Activated naive CD8-positive, alpha-beta T cell treated with anti-CD3 and anti-CD28 coated beads, Interleukin-2, amount 10 ng/mL, durations not matched to agents 7 days and 5 days (primary cell): ENCODE measurements at regions not wholly inside any gene's neighbourhood (a gene's known extent, or its start where the extent isn't known, plus 50 kb on each side); places are given as distances from the start of the nearest gene placed in this dataset.

ENCODE experiments used
- ATAC-seq: fragments of 150-1000 bp; cut with Tn5 transposase; one replicate; pipeline ENCODE4 v1.10.0; 2021; ENCODE audit warnings: low read depth, moderate library complexity
- POLR2A ChIA-PET: fragments of 350-600 bp; sonication (Branson Sonifier 250); formaldehyde crosslinking; loops from one replicate; lab custom pipeline; 2021; ENCODE audit warnings: antibody characterized with exemption; lab: Charles Lee
- DNase-seq: peaks from one replicate; pipeline ENCODE4 v3.0.0; 2021
- H3K27ac Mint-ChIP-seq: one replicate; pipeline ENCODE4 v1.8.0; 2022; ENCODE audit warnings: mild to moderate bottlenecking, mixed read lengths
- H3K27me3 Mint-ChIP-seq: one replicate; pipeline ENCODE4 v1.8.0; 2022; ENCODE audit warnings: mild to moderate bottlenecking, moderate library complexity, mixed read lengths
- H3K36me3 Mint-ChIP-seq: one replicate; pipeline ENCODE4 v1.8.0; 2021; ENCODE audit warnings: mild to moderate bottlenecking, mixed read lengths
- H3K4me1 Mint-ChIP-seq: one replicate; pipeline ENCODE4 v1.8.0; 2021; ENCODE audit warnings: mixed read lengths
- H3K4me3 Mint-ChIP-seq: one replicate; pipeline ENCODE4 v1.8.0; 2022; ENCODE audit warnings: mild to moderate bottlenecking, moderate library complexity, mixed read lengths
- H3K9me3 Mint-ChIP-seq: one replicate; pipeline ENCODE4 v1.8.0; 2021; ENCODE audit warnings: mixed read lengths

GRCh38 chr3:76969471-76969870, 70.4 kb upstream of the ROBO2 start:
- H3K27ac Mint-ChIP-seq = no peak overlapping the region
- no peak for ATAC-seq
- POLR2A ChIA-PET = no interaction called here
- H3K4me1 Mint-ChIP-seq = no peaks in the 10 kb centered on the region
- H3K36me3 Mint-ChIP-seq = no peaks in the 10 kb centered on the region
- no peak for DNase-seq
- H3K9me3 Mint-ChIP-seq = peaks cover 2% of the 10 kb centered on the region
- no peaks in the 10 kb centered on the region for H3K27me3 Mint-ChIP-seq
- no peak overlapping the region for H3K4me3 Mint-ChIP-seq

GRCh38 chr3:76969996-76970615, 69.8 kb upstream of the ROBO2 start:
- DNase-seq (no peak), ATAC-seq (no peak)
- Mint-ChIP-seq H3K9me3 (peaks cover 2% of the 10 kb centered on the region), H3K4me1 (no peaks in the 10 kb centered on the region), H3K27ac (no peak overlapping the region), H3K27me3 (no peaks in the 10 kb centered on the region), H3K36me3 (no peaks in the 10 kb centered on the region), H3K4me3 (no peak overlapping the region)
- POLR2A ChIA-PET = no interaction called here

- no peak overlapping the region for H3K27ac Mint-ChIP-seq
- no peak for ATAC-seq
- DNase-seq = no peak
- H3K36me3 Mint-ChIP-seq = no peaks in the 10 kb centered on the region
- no peaks in the 10 kb centered on the region for H3K4me1 Mint-ChIP-seq
- POLR2A ChIA-PET = no interaction called here
- H3K4me3 Mint-ChIP-seq = no peak overlapping the region
- H3K27me3 Mint-ChIP-seq = no peaks in the 10 kb centered on the region
- H3K9me3 Mint-ChIP-seq = no peaks in the 10 kb centered on the region
Observed at GRCh38 chr3:76972624-76973296, 67.1 kb upstream of the ROBO2 start.

- H3K4me3 Mint-ChIP-seq = no peak overlapping the region
- no peaks in the 10 kb centered on the region for H3K27me3 Mint-ChIP-seq
- ATAC-seq (no peak), DNase-seq (no peak)
- POLR2A ChIA-PET = no interaction called here
- H3K36me3 Mint-ChIP-seq = no peaks in the 10 kb centered on the region
- no peaks in the 10 kb centered on the region for H3K4me1 Mint-ChIP-seq
- H3K27ac Mint-ChIP-seq = no peak overlapping the region
- no peaks in the 10 kb centered on the region for H3K9me3 Mint-ChIP-seq
Observed at GRCh38 chr3:76976996-76977395, 62.9 kb upstream of the ROBO2 start.

GRCh38 chr3:76985645-76986044, 54.3 kb upstream of the ROBO2 start:
- Mint-ChIP-seq H3K36me3 (no peaks in the 10 kb centered on the region), H3K27ac (no peak overlapping the region), H3K27me3 (no peaks in the 10 kb centered on the region), H3K4me3 (no peak overlapping the region), H3K4me1 (no peaks in the 10 kb centered on the region), H3K9me3 (no peaks in the 10 kb centered on the region)
- ATAC-seq (no peak), DNase-seq (no peak)
- POLR2A ChIA-PET = no interaction called here

- ATAC-seq (no peak), DNase-seq (no peak)
- Mint-ChIP-seq H3K27ac (no peak overlapping the region), H3K36me3 (no peaks in the 10 kb centered on the region), H3K9me3 (no peaks in the 10 kb centered on the region), H3K4me1 (no peaks in the 10 kb centered on the region), H3K4me3 (no peak overlapping the region), H3K27me3 (no peaks in the 10 kb centered on the region)
- POLR2A ChIA-PET = no interaction called here
Observed at GRCh38 chr3:76986876-76987474, 52.9 kb upstream of the ROBO2 start.
